HG02973 (cell line): ENCODE measurements at regions not wholly inside any gene's neighbourhood (a gene's known extent, or its start where the extent isn't known, plus 50 kb on each side); places are given as distances from the start of the nearest gene placed in this dataset.

Experiments
- ATAC-seq: cut with Tn5 transposase; IDR thresholded peaks from one replicate; pipeline ENCODE4 v1.9.1; 2021; ENCODE audit warnings: moderate library complexity; ENCODE audit not compliant: unreplicated experiment

- no peak for ATAC-seq
These were observed 97.9 kb upstream of the DAAM1 start for GRCh38 chr14:59090572-59090971.

GRCh38 chr14:59091404-59091803, 97.1 kb upstream of the DAAM1 start:
- no peak for ATAC-seq

GRCh38 chr14:59091976-59092375, 96.5 kb upstream of the DAAM1 start:
- no peak for ATAC-seq

- ATAC-seq = no peak
These were observed 94.6 kb upstream of the DAAM1 start for GRCh38 chr14:59093902-59094301.

GRCh38 chr14:59096303-59096702, 92.2 kb upstream of the DAAM1 start:
- ATAC-seq = no peak

- no peak for ATAC-seq
These were observed 90.8 kb upstream of the DAAM1 start for GRCh38 chr14:59097681-59098080.

GRCh38 chr14:59098377-59098776, 90.1 kb upstream of the DAAM1 start:
- ATAC-seq = no peak

GRCh38 chr14:59100205-59100604, 88.3 kb upstream of the DAAM1 start:
- no peak for ATAC-seq

GRCh38 chr14:59101476-59101875, 87.0 kb upstream of the DAAM1 start:
- no peak for ATAC-seq

GRCh38 chr14:59103396-59103795, 85.1 kb upstream of the DAAM1 start:
- ATAC-seq = no peak

- ATAC-seq = no peak
These were observed 80.6 kb upstream of the DAAM1 start for GRCh38 chr14:59107819-59108218.

- no peak for ATAC-seq
These were observed 71.5 kb upstream of the DAAM1 start for GRCh38 chr14:59116984-59117415.

- ATAC-seq = no peak
These were observed 70.5 kb upstream of the DAAM1 start for GRCh38 chr14:59117754-59118528.

- no peak for ATAC-seq
These were observed 67.5 kb upstream of the DAAM1 start for GRCh38 chr14:59120921-59121320.

GRCh38 chr14:59123531-59123930, 64.9 kb upstream of the DAAM1 start:
- no peak for ATAC-seq

- ATAC-seq = no peak
These were observed 64.5 kb upstream of the DAAM1 start for GRCh38 chr14:59123975-59124374.

GRCh38 chr14:59125156-59125555, 63.3 kb upstream of the DAAM1 start:
- ATAC-seq = no peak

- peak; percentile 76 for ATAC-seq
These were observed 61.6 kb upstream of the DAAM1 start for GRCh38 chr14:59126714-59127436.

GRCh38 chr14:59127437-59127732, 61.1 kb upstream of the DAAM1 start:
- ATAC-seq = no peak

GRCh38 chr14:59130462-59130861, 58.0 kb upstream of the DAAM1 start:
- ATAC-seq = no peak

GRCh38 chr14:59131938-59132795, 56.3 kb upstream of the DAAM1 start:
- no peak for ATAC-seq
